ENCODE measurements at regions not wholly inside any gene's neighbourhood (a gene's known extent, or its start where the extent isn't known, plus 50 kb on each side); places are given as distances from the start of the nearest gene placed in this dataset.

DNA sequence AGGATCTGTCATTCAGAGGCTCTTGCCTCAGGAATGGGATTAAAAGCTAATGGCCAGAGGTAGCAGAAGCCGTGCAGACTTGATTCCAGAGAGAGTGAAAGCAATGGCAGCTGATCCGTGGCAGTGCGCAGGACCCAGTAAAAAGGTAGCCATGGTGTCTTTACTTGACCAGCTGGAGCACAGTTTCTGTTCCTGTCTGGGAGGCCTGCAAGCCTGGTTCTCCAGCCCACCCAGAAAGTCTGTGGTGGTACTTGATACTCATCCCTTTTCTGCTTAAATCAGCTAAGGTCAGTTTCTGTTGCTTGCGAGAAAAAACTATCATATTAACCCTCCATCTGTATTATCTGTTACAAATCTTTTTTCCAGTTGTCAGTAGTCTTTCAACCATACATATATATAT lies 86.7 kb downstream of the RPS6KA4 start:
- H2BK20ac ChIP-seq (ENCODE audit: low read depth, low read length), result no peak overlapping the region
- no peak overlapping the region for H2AK9ac ChIP-seq (replicated peaks; ENCODE audit: low read depth, low read length, poor library complexity)
- H4K5ac ChIP-seq (ENCODE audit: low read depth, low read length), result no peak overlapping the region
- H3K9me3 ChIP-seq (ENCODE audit: control insufficient read depth, insufficient read depth, low read length), result no peaks in the 10 kb centered on the region
- H2AFZ ChIP-seq (replicated peaks; ENCODE audit: low read length, poor library complexity), result no peak overlapping the region
- no peaks in the 10 kb centered on the region for H3K9me1 ChIP-seq (ENCODE audit: insufficient read depth, low read length)
- H2BK15ac ChIP-seq (ENCODE audit: low read depth, low read length), result no peak overlapping the region
- H2BK120ac ChIP-seq (ENCODE audit: low read depth, low read length), result no peak overlapping the region
- H4K91ac ChIP-seq (ENCODE audit: insufficient read depth, low read depth, low read length), result no peak overlapping the region
- H2BK5ac ChIP-seq (ENCODE audit: low read depth, low read length, poor library complexity, severe bottlenecking), result no peak overlapping the region
- H3K79me1 ChIP-seq (ENCODE audit: low read depth in 1 of 2, low read length in 2 of 2), result no peaks in the 10 kb centered on the region
- H3K4me3 ChIP-seq (ENCODE audit: insufficient read depth, low read depth, low read length), result no peak overlapping the region
- dilution Hi-C loops (cut with HindIII; ENCODE audit: low sequenced_read_pairs, unreplicated experiment), result no loop called here
- H3K56ac ChIP-seq (ENCODE audit: extremely low read depth, insufficient read depth, low read length), result no peak overlapping the region
- WGBS, 2 experiments (ENCODE audit: extremely low coverage in 2 of 2, insufficient read length in 1 of 2), result 40% methylated on average over 1 of the region's 4 CpGs; no CpG with 5 or more reads in 1 of the 2 experiments
- H3K4me1 ChIP-seq (ENCODE audit: control insufficient read depth, insufficient read depth, low read length), result peaks cover 5% of the 10 kb centered on the region
- no peak overlapping the region for H3K14ac ChIP-seq (replicated peaks; ENCODE audit: low read depth, low read length)
- H3K4ac ChIP-seq (ENCODE audit: low read depth, low read length), result no peak overlapping the region
- H3K36me3 ChIP-seq (ENCODE audit: control insufficient read depth, insufficient read depth, low read length), result no peaks in the 10 kb centered on the region
- intact Hi-C loops (cut with micrococcal nuclease), result loop anchor here (5.0 kb wide), 1 partner anchor 68 kb away; no protein-coding TSS in a partner anchor
- H3K27me3 ChIP-seq (ENCODE audit: control insufficient read depth, insufficient read depth, low read length), result peaks cover 39% of the 10 kb centered on the region
- ATAC-seq (ENCODE audit: low read depth) (no peak), DNase-seq (no peak)
- no peak overlapping the region for H4K8ac ChIP-seq (ENCODE audit: low read depth in 2 of 2, low read length in 2 of 2)
- no peak overlapping the region for H3K9ac ChIP-seq (ENCODE audit: low read depth, low read length)
- no peak overlapping the region for H3K18ac ChIP-seq (ENCODE audit: low read depth, low read length)
- TF ChIP-seq SMC3 (IDR thresholded peaks at IDR 0.05; ENCODE audit: low read depth, low read length), result no peak
- TF ChIP-seq FOS (IDR thresholded peaks at IDR 0.05; ENCODE audit: low read depth, low read length), result no peak
- no peak for TF ChIP-seq CEBPB (IDR thresholded peaks at IDR 0.05; ENCODE audit: low read depth, low read length)
- TF ChIP-seq MXI1 (IDR thresholded peaks at IDR 0.05; ENCODE audit: borderline replicate concordance, low read depth, low read length), result no peak
- TF ChIP-seq, protein P1, sequence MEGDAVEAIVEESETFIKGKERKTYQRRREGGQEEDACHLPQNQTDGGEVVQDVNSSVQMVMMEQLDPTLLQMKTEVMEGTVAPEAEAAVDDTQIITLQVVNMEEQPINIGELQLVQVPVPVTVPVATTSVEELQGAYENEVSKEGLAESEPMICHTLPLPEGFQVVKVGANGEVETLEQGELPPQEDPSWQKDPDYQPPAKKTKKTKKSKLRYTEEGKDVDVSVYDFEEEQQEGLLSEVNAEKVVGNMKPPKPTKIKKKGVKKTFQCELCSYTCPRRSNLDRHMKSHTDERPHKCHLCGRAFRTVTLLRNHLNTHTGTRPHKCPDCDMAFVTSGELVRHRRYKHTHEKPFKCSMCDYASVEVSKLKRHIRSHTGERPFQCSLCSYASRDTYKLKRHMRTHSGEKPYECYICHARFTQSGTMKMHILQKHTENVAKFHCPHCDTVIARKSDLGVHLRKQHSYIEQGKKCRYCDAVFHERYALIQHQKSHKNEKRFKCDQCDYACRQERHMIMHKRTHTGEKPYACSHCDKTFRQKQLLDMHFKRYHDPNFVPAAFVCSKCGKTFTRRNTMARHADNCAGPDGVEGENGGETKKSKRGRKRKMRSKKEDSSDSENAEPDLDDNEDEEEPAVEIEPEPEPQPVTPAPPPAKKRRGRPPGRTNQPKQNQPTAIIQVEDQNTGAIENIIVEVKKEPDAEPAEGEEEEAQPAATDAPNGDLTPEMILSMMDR (conservative IDR thresholded peaks at IDR 0.05; ENCODE audit: low read depth, low read length), result no peak
- TF ChIP-seq MAZ (IDR thresholded peaks at IDR 0.05; ENCODE audit: borderline replicate concordance, low read depth, low read length), result no peak
- TF ChIP-seq CHD1 (IDR thresholded peaks at IDR 0.05; ENCODE audit: low read depth, low read length), result no peak
- TF ChIP-seq RCOR1 (IDR thresholded peaks at IDR 0.05; ENCODE audit: insufficient replicate concordance, low read length), result no peak
- no peak for TF ChIP-seq RFX5 (IDR thresholded peaks at IDR 0.05; ENCODE audit: low read depth, low read length)
- TF ChIP-seq, protein P2, sequence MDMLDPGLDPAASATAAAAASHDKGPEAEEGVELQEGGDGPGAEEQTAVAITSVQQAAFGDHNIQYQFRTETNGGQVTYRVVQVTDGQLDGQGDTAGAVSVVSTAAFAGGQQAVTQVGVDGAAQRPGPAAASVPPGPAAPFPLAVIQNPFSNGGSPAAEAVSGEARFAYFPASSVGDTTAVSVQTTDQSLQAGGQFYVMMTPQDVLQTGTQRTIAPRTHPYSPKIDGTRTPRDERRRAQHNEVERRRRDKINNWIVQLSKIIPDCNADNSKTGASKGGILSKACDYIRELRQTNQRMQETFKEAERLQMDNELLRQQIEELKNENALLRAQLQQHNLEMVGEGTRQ (IDR thresholded peaks at IDR 0.05; ENCODE audit: low read depth, low read length), result no peak
- ChIA-PET CTCF (interaction anchor here (0.7 kb wide), 1 partner anchor 205 kb away, joined by 3 read pairs; no protein-coding TSS in a partner anchor), POLR2A (ENCODE audit: unreplicated experiment) (no interaction called here)
- in situ Hi-C loops (cut with MboI; ENCODE audit: low sequenced_read_pairs), result no loop called here
- H4K20me1 ChIP-seq (ENCODE audit: insufficient read depth, low read length), result no peaks in the 10 kb centered on the region
- BruUV-seq (replicated peaks), result no TSS peak
- H3K23ac ChIP-seq (ENCODE audit: low read depth, low read length), result no peak overlapping the region
- no peak overlapping the region for H2AK5ac ChIP-seq (ENCODE audit: low read depth, low read length)
- H3K27ac ChIP-seq (ENCODE audit: insufficient read depth, low read length), result no peak overlapping the region
- H3K4me2 ChIP-seq (ENCODE audit: low read depth, low read length), result no peak overlapping the region
